ENCODE measurements at regions not wholly inside any gene's neighbourhood (a gene's known extent, or its start where the extent isn't known, plus 50 kb on each side); places are given as distances from the start of the nearest gene placed in this dataset.

DNA sequence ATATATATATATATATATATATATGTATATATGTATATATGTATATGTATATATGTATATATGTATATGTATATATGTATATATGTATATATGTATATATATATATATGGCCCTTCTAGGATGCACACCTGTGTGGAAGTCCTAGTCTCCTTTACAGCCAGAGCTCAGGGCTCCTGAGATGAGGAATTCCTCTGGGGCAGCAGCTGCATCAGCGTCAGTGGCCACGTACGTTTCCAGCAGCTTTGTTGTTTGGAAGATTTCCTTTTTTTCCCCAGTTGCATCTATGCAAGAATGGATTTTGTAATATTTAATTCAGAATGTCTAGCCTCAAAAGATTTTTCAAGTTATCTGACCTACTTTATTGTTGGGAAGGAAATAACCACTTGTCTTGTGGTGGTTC lies 68.6 kb downstream of the TNFAIP2 start:
- TF ChIP-seq POLR2A (IDR thresholded peaks at IDR 0.05; ENCODE audit: low read depth, low read length) (no peak), EZH2 (IDR thresholded peaks at IDR 0.05; ENCODE audit: borderline replicate concordance, low read depth, low read length, severe bottlenecking) (no peak), POLR2AphosphoS5 (IDR thresholded peaks at IDR 0.05; ENCODE audit: insufficient read depth, low read depth, low read length) (no peak)
- TF ChIP-seq, protein P1, sequence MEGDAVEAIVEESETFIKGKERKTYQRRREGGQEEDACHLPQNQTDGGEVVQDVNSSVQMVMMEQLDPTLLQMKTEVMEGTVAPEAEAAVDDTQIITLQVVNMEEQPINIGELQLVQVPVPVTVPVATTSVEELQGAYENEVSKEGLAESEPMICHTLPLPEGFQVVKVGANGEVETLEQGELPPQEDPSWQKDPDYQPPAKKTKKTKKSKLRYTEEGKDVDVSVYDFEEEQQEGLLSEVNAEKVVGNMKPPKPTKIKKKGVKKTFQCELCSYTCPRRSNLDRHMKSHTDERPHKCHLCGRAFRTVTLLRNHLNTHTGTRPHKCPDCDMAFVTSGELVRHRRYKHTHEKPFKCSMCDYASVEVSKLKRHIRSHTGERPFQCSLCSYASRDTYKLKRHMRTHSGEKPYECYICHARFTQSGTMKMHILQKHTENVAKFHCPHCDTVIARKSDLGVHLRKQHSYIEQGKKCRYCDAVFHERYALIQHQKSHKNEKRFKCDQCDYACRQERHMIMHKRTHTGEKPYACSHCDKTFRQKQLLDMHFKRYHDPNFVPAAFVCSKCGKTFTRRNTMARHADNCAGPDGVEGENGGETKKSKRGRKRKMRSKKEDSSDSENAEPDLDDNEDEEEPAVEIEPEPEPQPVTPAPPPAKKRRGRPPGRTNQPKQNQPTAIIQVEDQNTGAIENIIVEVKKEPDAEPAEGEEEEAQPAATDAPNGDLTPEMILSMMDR (IDR thresholded peaks at IDR 0.05; ENCODE audit: extremely low read depth in 1 of 2, insufficient read depth in 1 of 2, low read depth in 1 of 2, low read length in 2 of 2): no peak
- TF ChIP-seq, protein P2, sequence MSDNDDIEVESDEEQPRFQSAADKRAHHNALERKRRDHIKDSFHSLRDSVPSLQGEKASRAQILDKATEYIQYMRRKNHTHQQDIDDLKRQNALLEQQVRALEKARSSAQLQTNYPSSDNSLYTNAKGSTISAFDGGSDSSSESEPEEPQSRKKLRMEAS (IDR thresholded peaks at IDR 0.05; ENCODE audit: insufficient read depth, insufficient read length): no peak

Measured in endothelial cell of umbilical vein (primary cell).